ENCODE measurements at regions not wholly inside any gene's neighbourhood (a gene's known extent, or its start where the extent isn't known, plus 50 kb on each side); places are given as distances from the start of the nearest gene placed in this dataset.

DNA sequence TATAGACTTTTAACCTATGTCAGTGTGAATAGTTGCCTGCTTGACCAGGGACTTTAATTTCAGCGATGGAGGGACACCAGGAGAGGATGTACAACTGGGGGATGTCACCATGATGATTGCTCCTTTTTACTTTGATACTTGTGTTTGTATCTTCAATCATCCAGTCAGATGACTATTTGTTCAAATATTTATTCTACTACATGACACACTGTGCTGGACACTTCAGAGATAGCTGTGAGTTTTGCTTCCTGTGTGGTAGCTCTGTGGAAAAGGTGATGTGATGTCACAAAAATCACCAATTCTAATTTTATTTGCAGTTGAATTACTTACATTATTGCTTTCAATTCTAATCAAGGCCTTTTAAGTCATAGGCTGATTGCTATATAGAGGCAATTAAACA is 62.7 kb upstream of the CREB5 start:
- Histone ChIP-seq H2BK15ac (ENCODE audit: low read depth, low read length) (no peak overlapping the region), H3K4me3 (ENCODE audit: insufficient read depth, low read depth, low read length) (no peak overlapping the region), H3K4me2 (ENCODE audit: low read depth, low read length) (no peak overlapping the region), H3K18ac (ENCODE audit: low read depth, low read length) (peak overlapping the region; percentile 23; the same call in 1 of the 2 replicates), H3K4me1 (ENCODE audit: control insufficient read depth, insufficient read depth, low read length) (peaks cover 15% of the 10 kb centered on the region), H2AK5ac (ENCODE audit: low read depth, low read length) (no peak overlapping the region), H3K4ac (ENCODE audit: low read depth, low read length) (no peak overlapping the region), H3K36me3 (ENCODE audit: control insufficient read depth, insufficient read depth, low read length) (no peaks in the 10 kb centered on the region), H4K8ac (ENCODE audit: low read depth in 2 of 2, low read length in 2 of 2) (no peak overlapping the region), H2AK9ac (replicated peaks; ENCODE audit: low read depth, low read length, poor library complexity) (no peak overlapping the region), H2BK120ac (ENCODE audit: low read depth, low read length) (no peak overlapping the region), H3K56ac (ENCODE audit: extremely low read depth, insufficient read depth, low read length) (no peak overlapping the region), H4K91ac (ENCODE audit: insufficient read depth, low read depth, low read length) (no peak overlapping the region), H4K5ac (ENCODE audit: low read depth, low read length) (no peak overlapping the region), H3K27me3 (ENCODE audit: control insufficient read depth, insufficient read depth, low read length) (no peaks in the 10 kb centered on the region; the same call in 1 of the 2 replicates), H3K14ac (replicated peaks; ENCODE audit: low read depth, low read length) (no peak overlapping the region), H2BK5ac (ENCODE audit: low read depth, low read length, poor library complexity, severe bottlenecking) (no peak overlapping the region), H2BK20ac (ENCODE audit: low read depth, low read length) (no peak overlapping the region), H3K9me3 (ENCODE audit: control insufficient read depth, insufficient read depth, low read length) (no peaks in the 10 kb centered on the region), H2AFZ (replicated peaks; ENCODE audit: low read length, poor library complexity) (no peak overlapping the region), H3K23ac (ENCODE audit: low read depth, low read length) (no peak overlapping the region), H3K27ac (ENCODE audit: insufficient read depth, low read length) (no peak overlapping the region), H4K20me1 (ENCODE audit: insufficient read depth, low read length) (no peaks in the 10 kb centered on the region), H3K9ac (ENCODE audit: low read depth, low read length) (no peak overlapping the region), H3K9me1 (ENCODE audit: insufficient read depth, low read length) (no peaks in the 10 kb centered on the region), H3K79me1 (ENCODE audit: low read depth in 1 of 2, low read length in 2 of 2) (no peaks in the 10 kb centered on the region)
- in situ Hi-C loops (cut with MboI; ENCODE audit: low sequenced_read_pairs) (no loop called here), dilution Hi-C loops (cut with HindIII; ENCODE audit: low sequenced_read_pairs, unreplicated experiment) (no loop called here), intact Hi-C loops (cut with micrococcal nuclease) (no loop called here)
- no peak for ATAC-seq (ENCODE audit: low read depth)
- WGBS, 2 experiments (ENCODE audit: extremely low coverage in 2 of 2, insufficient read length in 1 of 2) = no CpG with 5 or more reads among the region's 1 CpG
- POLR2A ChIA-PET (ENCODE audit: unreplicated experiment) = no interaction called here
- CTCF ChIA-PET = no interaction called here
- DNase-seq = peak; percentile 42
- TF ChIP-seq, protein P1, sequence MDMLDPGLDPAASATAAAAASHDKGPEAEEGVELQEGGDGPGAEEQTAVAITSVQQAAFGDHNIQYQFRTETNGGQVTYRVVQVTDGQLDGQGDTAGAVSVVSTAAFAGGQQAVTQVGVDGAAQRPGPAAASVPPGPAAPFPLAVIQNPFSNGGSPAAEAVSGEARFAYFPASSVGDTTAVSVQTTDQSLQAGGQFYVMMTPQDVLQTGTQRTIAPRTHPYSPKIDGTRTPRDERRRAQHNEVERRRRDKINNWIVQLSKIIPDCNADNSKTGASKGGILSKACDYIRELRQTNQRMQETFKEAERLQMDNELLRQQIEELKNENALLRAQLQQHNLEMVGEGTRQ (IDR thresholded peaks at IDR 0.05; ENCODE audit: low read depth, low read length) = no peak
- TF ChIP-seq MAFK (IDR thresholded peaks at IDR 0.05; ENCODE audit: low read depth, low read length) (no peak), BHLHE40 (IDR thresholded peaks at IDR 0.05; ENCODE audit: low read depth, low read length) (no peak), CEBPB (IDR thresholded peaks at IDR 0.05; ENCODE audit: low read depth, low read length) (no peak)
- BruUV-seq (replicated peaks) = no TSS peak

All from IMR-90 (cell line).